ENCODE measurements at regions not wholly inside any gene's neighbourhood (a gene's known extent, or its start where the extent isn't known, plus 50 kb on each side); places are given as distances from the start of the nearest gene placed in this dataset.

- TF ChIP-seq POLR2A (IDR thresholded peaks at IDR 0.05; ENCODE audit: low read depth, low read length) = no peak
- no peak for TF ChIP-seq CTCF (IDR thresholded peaks at IDR 0.05; ENCODE audit: extremely low read depth in 1 of 2, insufficient read depth in 1 of 2, low read depth in 1 of 2, low read length in 2 of 2)
Measured at GRCh38 chr20:58073945-58074856, 154.3 kb downstream of the ANKRD60 start.
